ENCODE measurements at regions not wholly inside any gene's neighbourhood (a gene's known extent, or its start where the extent isn't known, plus 50 kb on each side); places are given as distances from the start of the nearest gene placed in this dataset.

DNA sequence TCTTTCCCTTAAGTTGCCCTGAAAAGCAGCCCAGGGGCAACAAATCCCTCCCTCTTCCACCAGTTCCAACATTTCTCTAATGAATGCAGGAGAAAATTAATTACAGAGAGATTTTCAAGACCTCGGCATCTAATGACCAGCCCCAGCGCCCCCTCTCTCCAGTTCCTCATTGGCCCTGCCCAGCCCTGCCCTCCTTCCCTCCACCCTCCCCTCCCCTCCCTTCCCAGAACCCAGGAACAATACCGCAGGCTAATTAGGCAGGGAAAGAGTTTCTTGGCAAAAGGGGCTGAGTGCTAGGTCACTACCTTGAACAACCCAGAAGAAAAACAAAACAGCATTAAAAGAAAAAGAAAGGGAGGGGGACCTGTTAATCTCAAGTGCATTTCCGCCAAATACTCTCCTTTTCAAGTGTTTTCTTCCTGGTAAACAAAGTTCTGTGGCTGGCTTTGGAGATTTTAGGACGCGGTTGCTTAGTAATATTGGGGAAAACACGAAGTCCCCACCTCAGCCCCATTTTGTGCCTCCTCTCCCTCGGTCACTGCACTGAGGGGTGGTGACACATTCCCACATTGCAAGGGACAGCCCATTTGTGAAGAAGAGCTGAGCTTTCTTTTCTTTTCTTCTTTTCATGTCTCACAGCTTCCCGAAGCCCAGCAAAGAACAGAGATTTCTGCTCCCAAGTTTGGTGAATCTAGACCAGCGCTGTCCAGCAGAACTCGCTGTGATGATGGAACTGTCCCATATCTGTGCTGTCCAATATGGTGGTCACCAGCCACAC, 215.4 kb downstream of the SOX9 start:
- DNase-seq (ENCODE audit: extremely low spot score in 2 of 2), result no peak
- no peaks in the 10 kb centered on the region for H3K27me3 ChIP-seq
- no peak overlapping the region for H3K4me3 ChIP-seq
- intact Hi-C loops (cut with DNase I), result no loop called here
- no peak for TF ChIP-seq POLR2AphosphoS5 (IDR thresholded peaks at IDR 0.05; ENCODE audit: insufficient read depth in 1 of 2, low read depth in 1 of 2)
- no peak for TF ChIP-seq POLR2A (IDR thresholded peaks at IDR 0.05)
- no peak for TF ChIP-seq CTCF (IDR thresholded peaks at IDR 0.05)
- H3K4me1 ChIP-seq, result peaks cover 8% of the 10 kb centered on the region
- no peaks in the 10 kb centered on the region for H3K36me3 ChIP-seq
- no peaks in the 10 kb centered on the region for H3K9me3 ChIP-seq
- no peak overlapping the region for H3K27ac ChIP-seq

- DNase-seq (ENCODE audit: extremely low spot score in 2 of 2), result no peak
- H3K27ac ChIP-seq, result no peak overlapping the region
- H3K4me3 ChIP-seq, result no peak overlapping the region
- intact Hi-C loops (cut with DNase I), result no loop called here
- peaks cover 8% of the 10 kb centered on the region for H3K4me1 ChIP-seq
- H3K9me3 ChIP-seq, result no peaks in the 10 kb centered on the region
- TF ChIP-seq CTCF (IDR thresholded peaks at IDR 0.05) (no peak), POLR2AphosphoS5 (IDR thresholded peaks at IDR 0.05; ENCODE audit: insufficient read depth in 1 of 2, low read depth in 1 of 2) (no peak), POLR2A (IDR thresholded peaks at IDR 0.05) (no peak)
- no peaks in the 10 kb centered on the region for H3K27me3 ChIP-seq
- H3K36me3 ChIP-seq, result no peaks in the 10 kb centered on the region
These were observed 215.9 kb downstream of the SOX9 start for GRCh38 chr17:72336804-72337070.

DNA sequence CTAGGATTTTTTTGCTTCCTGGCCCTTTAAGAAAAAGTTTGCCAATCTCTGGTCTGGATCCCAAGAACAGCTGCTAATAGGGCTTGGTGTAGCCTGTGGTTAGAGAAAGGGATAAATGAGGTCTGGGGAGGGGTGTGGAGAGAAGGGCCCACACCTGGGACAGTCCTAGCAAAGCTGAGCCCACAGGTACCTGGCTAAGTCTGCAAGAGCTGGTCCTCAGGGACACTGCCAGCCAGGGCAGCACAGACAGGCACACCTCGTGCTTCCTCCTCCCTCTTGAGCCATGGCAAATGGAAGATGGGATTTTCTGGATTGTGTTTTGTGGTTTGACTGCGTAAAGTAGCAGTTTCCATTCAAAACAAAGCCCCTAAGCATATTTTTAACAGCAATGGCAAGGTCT, 217.5 kb downstream of the SOX9 start:
- Histone ChIP-seq H3K4me3 (no peak overlapping the region), H3K4me1 (peaks cover 20% of the 10 kb centered on the region), H3K27me3 (no peaks in the 10 kb centered on the region), H3K9me3 (no peaks in the 10 kb centered on the region), H3K36me3 (no peaks in the 10 kb centered on the region), H3K27ac (no peak overlapping the region)
- DNase-seq (ENCODE audit: extremely low spot score in 2 of 2), result no peak
- intact Hi-C loops (cut with DNase I), result no loop called here
- TF ChIP-seq POLR2AphosphoS5 (IDR thresholded peaks at IDR 0.05; ENCODE audit: insufficient read depth in 1 of 2, low read depth in 1 of 2), result no peak
- no peak for TF ChIP-seq CTCF (IDR thresholded peaks at IDR 0.05)
- no peak for TF ChIP-seq POLR2A (IDR thresholded peaks at IDR 0.05)

DNA sequence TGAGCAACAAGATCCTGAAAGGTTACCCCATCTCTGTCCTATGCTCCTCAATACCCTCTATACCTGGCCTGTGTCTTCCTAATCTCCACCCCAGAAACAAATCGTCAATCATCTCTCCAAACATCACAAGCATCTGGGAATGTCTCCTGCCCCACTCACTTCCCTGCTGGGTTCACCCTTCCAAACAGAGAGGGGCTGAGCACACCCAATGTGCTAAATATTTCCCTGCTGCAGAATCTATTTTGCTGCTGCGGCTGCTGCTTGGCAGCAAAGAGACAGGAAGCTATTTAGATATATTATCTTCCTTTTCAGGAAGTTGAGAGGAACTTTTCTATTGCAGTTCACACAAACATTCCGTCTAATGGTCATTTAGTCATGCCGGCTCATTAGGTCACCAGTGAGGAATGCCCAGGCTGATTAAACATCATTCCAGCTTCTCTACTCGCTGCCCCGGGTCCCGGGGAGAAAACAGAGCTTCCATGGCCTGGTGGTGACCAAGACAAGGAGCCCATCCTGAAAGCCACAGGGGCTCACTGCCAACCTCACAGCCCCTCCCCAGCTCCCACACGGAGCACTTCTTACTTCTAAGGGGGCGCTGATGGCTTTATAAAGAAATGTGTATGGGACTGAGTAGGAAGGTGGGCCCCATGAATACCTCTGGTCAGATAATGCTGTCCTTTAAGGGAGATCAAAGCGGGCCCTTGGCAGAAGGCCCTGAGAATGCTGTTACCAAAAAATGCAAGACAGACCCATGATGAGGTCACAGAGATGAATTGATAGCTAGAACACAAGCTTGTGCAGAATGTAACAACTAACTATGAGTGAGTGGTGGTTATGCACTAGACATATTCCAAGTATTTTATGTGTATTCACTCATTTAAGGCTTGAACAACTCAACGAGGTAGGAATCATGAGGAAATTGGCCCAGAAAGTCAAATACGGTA, 218.3 kb downstream of the SOX9 start:
- Histone ChIP-seq H3K27ac (no peak overlapping the region), H3K4me3 (no peak overlapping the region), H3K36me3 (no peaks in the 10 kb centered on the region), H3K4me1 (peaks cover 23% of the 10 kb centered on the region), H3K27me3 (no peaks in the 10 kb centered on the region), H3K9me3 (no peaks in the 10 kb centered on the region)
- DNase-seq (ENCODE audit: extremely low spot score in 2 of 2), result no peak
- TF ChIP-seq POLR2AphosphoS5 (IDR thresholded peaks at IDR 0.05; ENCODE audit: insufficient read depth in 1 of 2, low read depth in 1 of 2), result no peak
- intact Hi-C loops (cut with DNase I), result no loop called here

- DNase-seq (ENCODE audit: extremely low spot score in 2 of 2), result no peak
- Histone ChIP-seq H3K4me1 (peaks cover 23% of the 10 kb centered on the region), H3K4me3 (no peak overlapping the region), H3K36me3 (no peaks in the 10 kb centered on the region), H3K9me3 (no peaks in the 10 kb centered on the region), H3K27ac (no peak overlapping the region), H3K27me3 (no peaks in the 10 kb centered on the region)
- TF ChIP-seq POLR2A (IDR thresholded peaks at IDR 0.05) (no peak), POLR2AphosphoS5 (IDR thresholded peaks at IDR 0.05; ENCODE audit: insufficient read depth in 1 of 2, low read depth in 1 of 2) (no peak), CTCF (IDR thresholded peaks at IDR 0.05) (no peak)
- intact Hi-C loops (cut with DNase I), result no loop called here
These were observed 220.0 kb downstream of the SOX9 start for GRCh38 chr17:72340836-72341235.

Measured in vagina (tissue), 2 donors.